GM23248 (cell line): ENCODE measurements at regions not wholly inside any gene's neighbourhood (a gene's known extent, or its start where the extent isn't known, plus 50 kb on each side); places are given as distances from the start of the nearest gene placed in this dataset.

Experiments used
- EZH2 ChIP-seq: fragments of 200-600 bp; sonication (generic); IDR thresholded peaks from 2 replicates; pipeline ENCODE4 v1.6.1; 2018; ENCODE audit warnings: antibody characterized with exemption, mild to moderate bottlenecking; ENCODE audit not compliant: insufficient read depth, poor library complexity, severe bottlenecking
- EZH2phosphoT487 ChIP-seq: fragments of 200-600 bp; sonication (generic); IDR thresholded peaks from 2 replicates; pipeline ENCODE4 v1.6.1; 2018; ENCODE audit warnings: antibody characterized with exemption, moderate library complexity, mild to moderate bottlenecking, low read depth; ENCODE audit not compliant: insufficient read depth

DNA sequence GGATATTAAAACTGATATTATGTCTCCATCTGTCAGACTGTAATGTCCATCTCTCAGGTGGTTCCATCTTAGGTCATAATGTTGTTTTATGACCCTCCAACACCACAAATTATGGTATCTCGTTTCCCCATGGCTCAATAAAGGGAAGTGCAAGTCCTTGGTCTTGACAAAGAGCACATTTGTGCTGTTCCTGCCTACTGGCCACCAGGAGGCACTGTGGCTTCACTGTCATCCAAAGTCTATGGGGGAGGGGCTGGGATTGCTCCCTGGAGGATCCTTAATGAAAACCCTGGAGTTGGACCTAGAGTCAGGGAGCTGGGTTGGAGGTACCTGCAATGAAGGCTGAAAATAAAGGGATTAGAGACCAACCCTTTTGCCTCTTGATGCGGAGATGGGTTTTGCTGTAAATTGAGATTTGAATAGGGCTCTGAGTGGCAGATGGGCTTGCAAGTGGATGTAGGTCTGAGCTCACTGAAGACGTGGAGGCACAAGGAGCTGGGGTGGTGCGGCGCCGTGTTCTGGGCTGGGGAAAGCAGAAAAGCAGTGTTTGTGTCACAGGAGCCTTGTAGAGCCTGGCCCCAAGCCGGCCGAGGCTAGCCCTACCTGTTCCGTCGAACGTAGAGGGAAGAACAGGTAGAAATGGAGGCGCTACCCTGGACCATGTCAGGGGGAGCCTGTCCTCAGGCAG is 180.5 kb upstream of the PRSS58 start:
- TF ChIP-seq EZH2phosphoT487 (no peak), EZH2 (no peak)
